Suppressor macrophage (primary cell): ENCODE measurements at regions not wholly inside any gene's neighbourhood (a gene's known extent, or its start where the extent isn't known, plus 50 kb on each side); places are given as distances from the start of the nearest gene placed in this dataset.
"Not testable (repeated sequence)": the region's sequence is repeated elsewhere in the genome, so short reads cannot be mapped to it uniquely, and the experiment has no call there.

ENCODE experiments used
- DNase-seq, 4 experiments: peaks; one replicate each; pipeline ENCODE4 v3.0.0-alpha.2; 2020 to 2022

- DNase-seq: no peak
Measured at GRCh38 chr10:34957531-34957930, 132.6 kb downstream of the CUL2 start.

GRCh38 chr10:34956756-34957155, 133.4 kb downstream of the CUL2 start:
- DNase-seq: no peak

GRCh38 chr10:34955391-34955790, 134.8 kb downstream of the CUL2 start:
- no peak for DNase-seq

- no peak for DNase-seq
Measured at GRCh38 chr10:34954142-34954541, 136.0 kb downstream of the CUL2 start.

- not testable (repeated sequence) for DNase-seq
Measured at GRCh38 chr10:34951263-34951887, 136.3 kb upstream of the PARD3 start.

- not testable (repeated sequence) for DNase-seq
Measured at GRCh38 chr10:34945951-34946522, 130.9 kb upstream of the PARD3 start.

GRCh38 chr10:34941471-34942357, 126.6 kb upstream of the PARD3 start:
- DNase-seq: no peak

- DNase-seq: no peak
Measured at GRCh38 chr10:34940436-34940835, 125.3 kb upstream of the PARD3 start.

- DNase-seq: peak in 1 of 4 experiments; percentile 18
Measured at GRCh38 chr10:34938399-34938670, 123.2 kb upstream of the PARD3 start.

GRCh38 chr10:34937643-34938398, 122.7 kb upstream of the PARD3 start:
- DNase-seq: not testable (repeated sequence)

GRCh38 chr10:34936061-34936460, 121.0 kb upstream of the PARD3 start:
- no peak for DNase-seq

GRCh38 chr10:34933676-34934075, 118.6 kb upstream of the PARD3 start:
- no peak for DNase-seq

GRCh38 chr10:34932235-34932634, 117.1 kb upstream of the PARD3 start:
- no peak for DNase-seq

GRCh38 chr10:34931216-34931615, 116.1 kb upstream of the PARD3 start:
- DNase-seq: no peak

GRCh38 chr10:34922138-34922537, 107.0 kb upstream of the PARD3 start:
- DNase-seq: no peak

- no peak for DNase-seq
Measured at GRCh38 chr10:34920578-34920977, 105.5 kb upstream of the PARD3 start.

- no peak for DNase-seq
Measured at GRCh38 chr10:34918776-34919315, 103.8 kb upstream of the PARD3 start.

GRCh38 chr10:34918060-34918775, 103.1 kb upstream of the PARD3 start:
- DNase-seq: no peak

GRCh38 chr10:34916314-34916713, 101.2 kb upstream of the PARD3 start:
- peak in 3 of 4 experiments; percentile 7 to 26 (median 9) for DNase-seq

- DNase-seq: no peak
Measured at GRCh38 chr10:34912771-34913170, 97.7 kb upstream of the PARD3 start.

GRCh38 chr10:34911661-34912205, 96.6 kb upstream of the PARD3 start:
- DNase-seq: no peak

GRCh38 chr10:34908481-34908880, 93.4 kb upstream of the PARD3 start:
- DNase-seq: no peak
